Osteocyte (in vitro differentiated cells): ENCODE measurements at regions not wholly inside any gene's neighbourhood (a gene's known extent, or its start where the extent isn't known, plus 50 kb on each side); places are given as distances from the start of the nearest gene placed in this dataset.
"Not testable (repeated sequence)": the region's sequence is repeated elsewhere in the genome, so short reads cannot be mapped to it uniquely, and the experiment has no call there.

Experiments
- DNase-seq: peaks from one replicate; pipeline ENCODE4 v3.0.0; 2021; ENCODE audit warnings: mixed read lengths; ENCODE audit not compliant: unreplicated experiment; ENCODE audit errors: extremely low spot score
- H3K27ac Mint-ChIP-seq: one replicate; pipeline ENCODE4 v1.8.0; 2021; ENCODE audit warnings: mild to moderate bottlenecking, mixed read lengths; ENCODE audit not compliant: unreplicated experiment
- H3K27me3 Mint-ChIP-seq: one replicate; pipeline ENCODE4 v1.8.0; 2021; ENCODE audit warnings: mixed read lengths; ENCODE audit not compliant: unreplicated experiment
- H3K36me3 Mint-ChIP-seq: one replicate; pipeline ENCODE4 v1.8.0; 2021; ENCODE audit warnings: mixed read lengths; ENCODE audit not compliant: unreplicated experiment
- H3K4me1 Mint-ChIP-seq: one replicate; pipeline ENCODE4 v1.8.0; 2021; ENCODE audit warnings: mixed read lengths; ENCODE audit not compliant: unreplicated experiment
- H3K4me3 Mint-ChIP-seq: one replicate; pipeline ENCODE4 v1.8.0; 2021; ENCODE audit warnings: mild to moderate bottlenecking, moderate library complexity, mixed read lengths; ENCODE audit not compliant: unreplicated experiment
- H3K9me3 Mint-ChIP-seq: one replicate; pipeline ENCODE4 v1.8.0; 2021; ENCODE audit warnings: mixed read lengths; ENCODE audit not compliant: unreplicated experiment
- CTCF ChIP-seq: fragments of 200-600 bp; sonication (generic); IDR thresholded peaks from 2 replicates; pipeline ENCODE4 v1.5.0; 2021; ENCODE audit warnings: antibody characterized with exemption, mild to moderate bottlenecking, moderate library complexity

- no peaks in the 10 kb centered on the region for H3K9me3 Mint-ChIP-seq
- H3K36me3 Mint-ChIP-seq, result no peaks in the 10 kb centered on the region
- H3K27me3 Mint-ChIP-seq, result no peaks in the 10 kb centered on the region
- no peak for TF ChIP-seq CTCF
- no peak overlapping the region for H3K4me3 Mint-ChIP-seq
- DNase-seq, result no peak
- H3K27ac Mint-ChIP-seq, result no peak overlapping the region
- H3K4me1 Mint-ChIP-seq, result no peaks in the 10 kb centered on the region
Observed at GRCh38 chr3:110495201-110495927, 576.3 kb upstream of the NECTIN3 start.

GRCh38 chr3:110504401-110504800, 567.2 kb upstream of the NECTIN3 start:
- DNase-seq, result no peak
- TF ChIP-seq CTCF, result no peak
- no peaks in the 10 kb centered on the region for H3K4me1 Mint-ChIP-seq
- no peaks in the 10 kb centered on the region for H3K27me3 Mint-ChIP-seq
- H3K9me3 Mint-ChIP-seq, result peaks cover 24% of the 10 kb centered on the region
- no peak overlapping the region for H3K27ac Mint-ChIP-seq
- no peak overlapping the region for H3K4me3 Mint-ChIP-seq
- H3K36me3 Mint-ChIP-seq, result peaks cover 3% of the 10 kb centered on the region

DNA sequence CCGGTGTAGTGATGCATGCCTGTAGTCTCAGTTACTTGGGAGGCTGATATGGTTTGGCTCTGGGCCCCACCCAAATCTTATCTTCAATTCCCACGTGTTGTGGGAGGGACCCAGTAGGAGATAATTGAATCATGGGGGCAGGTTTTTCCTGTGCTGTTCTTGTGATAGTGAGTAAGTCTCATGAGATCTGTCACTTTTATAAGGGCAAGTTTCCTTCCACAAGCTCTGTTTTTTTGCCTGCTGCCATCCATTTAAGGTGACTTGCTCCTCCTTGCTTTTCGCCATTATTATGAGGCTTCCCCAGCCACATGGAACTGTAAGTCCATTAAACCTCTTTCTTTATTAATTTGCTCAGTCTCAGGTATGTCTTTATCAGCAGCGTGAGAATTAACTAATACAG, 566.7 kb upstream of the NECTIN3 start:
- Mint-ChIP-seq H3K27me3 (no peaks in the 10 kb centered on the region), H3K4me1 (no peaks in the 10 kb centered on the region), H3K36me3 (peaks cover 5% of the 10 kb centered on the region), H3K4me3 (no peak overlapping the region), H3K27ac (no peak overlapping the region), H3K9me3 (peaks cover 28% of the 10 kb centered on the region)
- no peak for DNase-seq
- TF ChIP-seq CTCF, result no peak

DNA sequence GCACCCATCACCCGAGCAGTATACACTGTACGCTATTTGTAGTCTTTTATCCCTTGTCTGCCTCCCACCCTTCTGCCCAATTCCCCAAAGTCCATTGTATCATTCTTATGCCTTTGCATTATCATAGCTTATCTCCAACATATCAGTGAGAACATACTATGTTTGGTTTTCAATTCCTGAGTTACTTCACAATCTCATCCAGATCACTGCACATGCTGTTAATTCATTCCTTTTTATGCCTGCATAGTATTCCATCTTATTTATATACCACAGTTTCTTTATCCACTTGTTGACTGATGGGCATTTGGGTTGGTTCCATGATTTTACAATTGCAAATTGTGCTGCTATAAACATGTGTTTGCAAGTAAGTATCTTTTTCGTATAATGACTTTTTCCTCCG, 564.7 kb upstream of the NECTIN3 start:
- peaks cover 46% of the 10 kb centered on the region for H3K9me3 Mint-ChIP-seq
- H3K27ac Mint-ChIP-seq, result no peak overlapping the region

DNA sequence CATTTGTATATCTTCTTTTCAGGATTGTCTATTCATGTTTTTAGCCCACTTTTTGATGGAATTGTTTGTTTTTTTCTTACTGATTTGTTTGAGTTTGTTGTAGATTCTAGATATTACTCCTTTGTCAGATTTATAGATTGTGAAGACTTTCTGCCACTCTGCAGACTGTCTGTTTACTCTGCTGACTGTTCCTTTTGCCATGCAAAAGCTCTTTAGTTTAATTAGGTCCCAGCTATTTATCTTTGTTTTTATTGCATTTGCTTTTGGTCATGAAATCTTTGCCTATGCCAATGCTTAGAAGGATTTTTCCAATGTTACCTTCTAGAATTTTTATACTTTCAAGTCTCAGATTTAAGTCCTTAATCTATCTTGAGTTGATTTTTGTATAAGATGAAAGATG, 564.0 kb upstream of the NECTIN3 start:
- H3K4me1 Mint-ChIP-seq, H3K36me3 Mint-ChIP-seq, DNase-seq, H3K27me3 Mint-ChIP-seq, H3K4me3 Mint-ChIP-seq, H3K27ac Mint-ChIP-seq: not testable (repeated sequence)
- peaks cover 46% of the 10 kb centered on the region for H3K9me3 Mint-ChIP-seq

More for the DNA sequence above, 564.7 kb upstream of the NECTIN3 start:
- Mint-ChIP-seq H3K36me3 (peaks cover 8% of the 10 kb centered on the region), H3K4me3 (no peak overlapping the region), H3K4me1 (no peaks in the 10 kb centered on the region), H3K27me3 (no peaks in the 10 kb centered on the region)
- DNase-seq, result no peak
- TF ChIP-seq CTCF, result no peak
